Heart left ventricle (tissue), 13 donors: ENCODE measurements at regions not wholly inside any gene's neighbourhood (a gene's known extent, or its start where the extent isn't known, plus 50 kb on each side); places are given as distances from the start of the nearest gene placed in this dataset.

ENCODE experiments used
- POLR2A ChIP-seq, 2 donors: fragments of 450-650 bp; IDR thresholded peaks; one replicate each; pipeline ENCODE4 v1.6.1; 2017; ENCODE audit warnings: antibody characterized with exemption in 2 of 2, mild to moderate bottlenecking in 2 of 2, moderate library complexity in 2 of 2
- TF ChIP-seq, protein P1 (sequence below), 12 donors: fragments of 200-600 bp; sonication (generic) in 4 of 12; IDR thresholded peaks; one replicate each; pipeline versions ENCODE4 v1.5.0 to v1.8.0; 2018 to 2022; ENCODE audit warnings: antibody characterized with exemption in 12 of 12, mild to moderate bottlenecking in 5 of 12
- donor health status: ischemic (EF 13 %, LVEDD 7.1; RV severe dilation, severe dysfunction).
- donor health status: DM: no; HTN: yes; CAD: no.
- donor health status: DM: no; HTN: no; CAD: no.
- donor health status: ischemic (EF 25% LVEDD 6.9; RV normal size, moderate dysfunction).
- donor health status: ischemic (EF 25% LVEDD 5.7; RV mildly dilated, moderate dysfunction).
- donor health status: ischemic (EF 35%, LVEDD 5.7; RV mildly dilated, moderate dysfunction).
- donor health status: nonischemic (EF 11% LVEDD 7.7; RV severe dilation, severe dysfunction).
- donor health status: DM: yes; HTN: yes; CAD: no.
- donor health status: PGD.
- donor health status: ischemic (EF 29% LVEDD 5.4; RV normal size, mild dysfunction).
- donor health status: nonischemic (EF 23%, LVEDD 6.1; RV moderate dilation, normal function).

- TF ChIP-seq, protein P1, sequence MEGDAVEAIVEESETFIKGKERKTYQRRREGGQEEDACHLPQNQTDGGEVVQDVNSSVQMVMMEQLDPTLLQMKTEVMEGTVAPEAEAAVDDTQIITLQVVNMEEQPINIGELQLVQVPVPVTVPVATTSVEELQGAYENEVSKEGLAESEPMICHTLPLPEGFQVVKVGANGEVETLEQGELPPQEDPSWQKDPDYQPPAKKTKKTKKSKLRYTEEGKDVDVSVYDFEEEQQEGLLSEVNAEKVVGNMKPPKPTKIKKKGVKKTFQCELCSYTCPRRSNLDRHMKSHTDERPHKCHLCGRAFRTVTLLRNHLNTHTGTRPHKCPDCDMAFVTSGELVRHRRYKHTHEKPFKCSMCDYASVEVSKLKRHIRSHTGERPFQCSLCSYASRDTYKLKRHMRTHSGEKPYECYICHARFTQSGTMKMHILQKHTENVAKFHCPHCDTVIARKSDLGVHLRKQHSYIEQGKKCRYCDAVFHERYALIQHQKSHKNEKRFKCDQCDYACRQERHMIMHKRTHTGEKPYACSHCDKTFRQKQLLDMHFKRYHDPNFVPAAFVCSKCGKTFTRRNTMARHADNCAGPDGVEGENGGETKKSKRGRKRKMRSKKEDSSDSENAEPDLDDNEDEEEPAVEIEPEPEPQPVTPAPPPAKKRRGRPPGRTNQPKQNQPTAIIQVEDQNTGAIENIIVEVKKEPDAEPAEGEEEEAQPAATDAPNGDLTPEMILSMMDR (IDR thresholded peaks at IDR 0.05) = no peak
- no peak for TF ChIP-seq POLR2A (IDR thresholded peaks at IDR 0.05)
These were observed 177.8 kb upstream of the PMFBP1 start for GRCh38 chr16:72349719-72350118.
